HS-5 (cell line): ENCODE measurements at regions not wholly inside any gene's neighbourhood (a gene's known extent, or its start where the extent isn't known, plus 50 kb on each side); places are given as distances from the start of the nearest gene placed in this dataset.

Source experiments
- DNase-seq: peaks from one replicate; pipeline ENCODE4 v3.0.0-alpha.2; 2012; ENCODE audit warnings: low read depth

GRCh38 chr2:22734373-22735045, 650.5 kb upstream of the KLHL29 start:
- no peak for DNase-seq

DNA sequence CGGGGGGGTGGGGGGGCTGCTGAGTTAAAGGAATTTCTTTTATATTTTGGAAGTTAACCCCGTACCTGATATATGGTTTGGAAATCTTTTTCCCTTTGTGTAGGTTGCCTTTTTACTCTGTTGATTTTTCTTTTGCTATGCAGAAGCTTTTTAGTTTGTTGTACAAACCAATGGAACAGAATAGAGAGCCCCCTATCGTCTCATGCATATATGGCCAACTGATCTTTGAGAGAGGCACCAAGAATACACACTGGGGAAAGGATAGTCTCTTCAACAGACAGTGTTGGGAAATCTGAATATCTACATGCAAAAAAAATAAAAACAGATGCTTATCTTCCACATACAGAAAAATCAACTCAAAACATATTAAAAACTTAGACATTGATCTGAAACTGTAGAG, 647.8 kb upstream of the KLHL29 start:
- no peak for DNase-seq

DNA sequence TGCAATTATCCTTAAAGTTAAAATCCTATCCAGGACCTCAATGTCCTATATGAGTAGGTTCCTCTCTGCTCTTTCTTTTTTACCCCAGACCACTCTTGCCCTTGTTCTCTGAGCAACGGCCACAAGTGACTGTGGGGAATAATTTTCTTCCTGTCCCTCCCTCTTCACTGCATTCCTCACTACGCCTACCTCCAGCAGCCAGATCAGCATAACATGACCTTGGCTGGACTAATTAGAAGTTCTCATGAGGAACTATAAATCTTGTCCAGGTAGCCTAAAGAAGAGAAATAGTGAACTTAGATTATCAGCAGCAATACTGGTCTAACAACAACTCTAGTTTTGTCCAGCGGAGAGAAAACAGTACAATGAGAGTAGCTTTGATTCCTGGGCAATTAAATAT, 643.8 kb upstream of the KLHL29 start:
- no peak for DNase-seq

DNA sequence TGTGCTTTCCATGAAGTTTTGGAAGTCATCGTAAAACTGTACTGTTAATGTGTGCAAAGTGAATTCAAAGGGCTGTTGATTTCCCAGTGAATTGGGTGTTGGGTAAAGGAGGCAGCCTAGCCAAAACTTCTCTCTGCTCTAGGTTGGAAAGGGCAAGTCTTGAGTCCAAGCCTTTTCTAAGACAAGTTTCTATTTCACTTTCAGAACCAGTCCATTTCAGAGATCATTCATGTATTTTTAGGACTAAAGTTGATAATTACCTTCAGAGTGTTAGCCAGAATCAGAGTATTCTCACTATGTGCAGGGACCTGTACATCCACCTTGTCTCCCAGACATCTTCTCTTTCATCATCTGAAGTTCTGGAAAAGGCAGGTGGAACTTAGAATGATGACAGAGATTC, 636.1 kb upstream of the KLHL29 start:
- no peak for DNase-seq

DNA sequence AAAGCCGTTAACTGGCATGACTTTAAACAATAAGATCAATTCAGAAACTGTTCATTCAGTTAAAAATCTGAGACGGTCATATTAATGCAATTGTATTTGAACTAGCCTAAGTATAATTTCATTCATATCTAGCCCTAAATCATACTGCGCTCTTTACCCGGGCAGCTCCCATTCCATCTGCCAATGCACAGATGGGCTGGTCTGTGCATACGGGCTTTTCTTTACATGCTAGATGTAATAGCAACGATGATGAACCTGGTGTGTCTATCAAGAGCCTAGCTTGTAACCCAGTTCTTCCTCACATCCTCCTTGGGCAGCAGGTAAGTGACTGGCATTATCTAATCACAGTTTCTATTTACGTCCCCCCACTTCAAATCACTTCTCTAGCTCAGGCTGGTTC, 631.5 kb upstream of the KLHL29 start:
- no peak for DNase-seq

GRCh38 chr2:22756276-22757043, 628.5 kb upstream of the KLHL29 start:
- no peak for DNase-seq

- DNase-seq, result no peak
These were observed 615.5 kb upstream of the KLHL29 start for GRCh38 chr2:22769497-22769896.

GRCh38 chr2:22784566-22784965, 600.4 kb upstream of the KLHL29 start:
- DNase-seq, result no peak

DNA sequence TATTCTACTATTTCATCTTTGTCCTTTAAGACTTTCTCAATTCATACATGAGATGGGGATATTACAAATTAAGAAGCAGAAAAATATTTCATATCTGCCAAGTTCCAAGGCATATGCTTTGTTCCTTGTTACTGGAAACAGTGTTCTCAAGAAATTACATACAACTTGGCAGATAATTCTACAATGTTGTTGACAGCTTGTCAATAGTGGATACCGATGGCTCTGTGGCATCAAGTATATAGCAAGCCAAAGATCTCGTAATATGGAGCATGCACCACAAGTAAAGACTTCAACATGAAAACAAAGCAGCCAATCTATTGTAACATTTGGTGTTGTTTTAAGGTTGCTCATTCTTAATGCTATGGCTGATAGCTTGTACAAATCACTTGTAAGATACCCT, 598.2 kb upstream of the KLHL29 start:
- no peak for DNase-seq

GRCh38 chr2:22787745-22788144, 597.2 kb upstream of the KLHL29 start:
- no peak for DNase-seq

GRCh38 chr2:22788749-22789327, 596.1 kb upstream of the KLHL29 start:
- no peak for DNase-seq

DNA sequence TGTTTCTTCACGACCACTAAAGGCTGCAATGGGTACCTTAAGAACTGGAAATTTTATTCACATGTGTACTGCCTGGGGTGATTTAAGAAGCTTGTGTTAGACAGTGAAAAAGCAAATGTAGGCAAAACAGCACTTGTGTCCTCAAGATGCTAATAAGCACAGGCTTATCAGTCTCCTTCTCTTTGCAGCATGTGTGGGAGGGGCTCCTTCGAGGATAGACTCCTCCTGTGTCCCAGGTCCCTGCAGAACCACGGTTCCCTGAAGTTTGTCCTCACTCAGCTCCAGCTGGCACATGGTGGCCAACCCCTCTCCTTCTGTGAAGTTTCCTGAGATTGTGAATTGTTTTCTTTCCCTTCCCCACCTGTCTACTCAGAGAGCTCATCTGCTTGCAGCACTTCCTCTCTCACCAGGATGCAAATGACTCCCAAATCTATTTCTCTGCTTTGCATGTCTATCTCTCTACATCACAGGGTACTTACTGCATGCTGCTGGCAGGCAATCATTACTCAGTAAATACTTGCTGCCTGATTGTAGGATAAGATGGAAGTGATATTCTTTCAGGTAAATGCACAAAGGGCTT, 589.6 kb upstream of the KLHL29 start:
- no peak for DNase-seq

- no peak for DNase-seq
These were observed 586.6 kb upstream of the KLHL29 start for GRCh38 chr2:22798386-22798785.

- no peak for DNase-seq
These were observed 584.6 kb upstream of the KLHL29 start for GRCh38 chr2:22800412-22800811.

GRCh38 chr2:22801071-22801470, 583.9 kb upstream of the KLHL29 start:
- DNase-seq, result no peak

GRCh38 chr2:22801970-22802369, 583.0 kb upstream of the KLHL29 start:
- no peak for DNase-seq

DNA sequence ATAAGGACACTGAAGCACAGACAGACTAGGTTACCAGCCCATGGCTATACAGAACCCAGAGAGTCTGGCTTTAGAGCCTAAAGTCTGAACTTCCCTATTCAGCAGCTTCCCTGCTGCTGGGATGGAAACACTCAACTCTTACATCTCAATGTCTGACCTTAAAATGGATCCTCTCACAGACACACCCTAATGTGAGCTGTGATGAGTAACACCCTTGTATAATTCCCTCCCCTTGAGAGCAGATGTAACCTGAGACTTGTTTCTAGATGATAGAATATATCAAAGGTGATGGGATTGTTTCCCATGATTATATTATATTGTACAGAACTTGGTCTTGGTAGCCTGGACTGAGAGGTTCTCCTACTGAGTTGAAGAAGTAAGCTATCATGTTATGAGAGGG, 577.1 kb upstream of the KLHL29 start:
- DNase-seq, result no peak

DNA sequence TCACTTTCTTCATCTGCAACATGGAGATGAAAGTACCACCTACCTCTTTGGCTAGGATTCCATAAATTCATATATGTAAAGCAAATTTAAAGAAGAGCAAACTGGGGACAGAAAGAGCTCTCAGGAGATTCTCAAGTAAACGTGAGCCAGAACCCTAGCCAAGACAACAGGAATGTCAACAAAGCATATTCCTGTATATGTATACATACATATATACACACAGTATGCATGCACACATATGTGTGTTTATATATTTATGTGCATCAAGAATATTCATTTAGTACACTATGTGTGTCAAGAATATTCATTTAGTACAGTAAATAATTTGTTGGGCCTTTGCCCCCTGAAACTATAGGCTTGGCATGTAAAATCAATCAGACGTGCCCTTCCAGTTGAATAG, 574.4 kb upstream of the KLHL29 start:
- no peak for DNase-seq

DNA sequence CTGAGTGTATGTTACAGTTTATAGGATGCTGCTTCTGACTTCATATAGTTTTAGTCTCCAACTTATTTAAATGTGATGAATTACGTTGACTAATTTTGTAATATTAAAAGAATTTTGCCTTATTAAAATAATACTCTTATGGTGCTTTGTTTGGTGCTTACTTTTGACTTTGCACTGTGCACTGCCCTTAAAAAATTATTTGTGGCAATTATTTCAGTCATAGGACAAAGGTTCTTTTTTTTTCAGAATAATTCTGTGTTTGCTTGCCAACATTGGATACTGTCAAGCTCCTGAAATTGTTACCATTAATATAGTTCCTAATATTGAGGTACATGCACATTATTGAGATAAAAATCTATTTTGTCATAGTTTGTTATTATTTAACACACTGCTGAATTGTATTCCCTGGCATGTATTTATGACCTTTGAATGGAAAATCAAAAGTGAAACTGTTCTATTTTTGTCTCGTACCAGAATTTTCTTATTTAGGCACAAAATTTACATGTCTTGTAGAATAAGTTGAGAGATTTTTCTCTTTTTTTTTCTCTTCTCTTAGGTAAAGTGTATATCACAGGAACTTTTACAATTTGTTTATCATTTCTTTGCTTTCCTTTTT, 572.8 kb upstream of the KLHL29 start:
- DNase-seq, result no peak

DNA sequence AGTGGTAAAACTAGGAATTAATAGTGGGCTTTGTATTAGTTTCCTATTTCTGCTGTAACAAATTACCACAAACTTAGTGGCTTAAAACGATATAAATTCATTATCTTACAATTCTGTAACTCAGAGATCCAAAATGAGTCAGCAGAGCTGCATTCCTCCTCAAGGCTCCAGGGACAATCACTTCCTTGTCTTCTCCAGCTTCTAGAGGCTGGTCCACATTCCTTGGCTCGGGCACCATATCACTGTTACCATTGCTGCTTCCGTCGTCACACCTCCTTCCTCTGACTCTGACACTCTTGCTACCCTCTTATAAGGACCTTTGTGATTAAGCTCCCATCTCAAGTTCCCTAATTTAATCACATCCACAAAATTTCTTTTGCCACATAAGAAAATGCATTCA, 567.8 kb upstream of the KLHL29 start:
- DNase-seq, result peak; percentile 2

DNA sequence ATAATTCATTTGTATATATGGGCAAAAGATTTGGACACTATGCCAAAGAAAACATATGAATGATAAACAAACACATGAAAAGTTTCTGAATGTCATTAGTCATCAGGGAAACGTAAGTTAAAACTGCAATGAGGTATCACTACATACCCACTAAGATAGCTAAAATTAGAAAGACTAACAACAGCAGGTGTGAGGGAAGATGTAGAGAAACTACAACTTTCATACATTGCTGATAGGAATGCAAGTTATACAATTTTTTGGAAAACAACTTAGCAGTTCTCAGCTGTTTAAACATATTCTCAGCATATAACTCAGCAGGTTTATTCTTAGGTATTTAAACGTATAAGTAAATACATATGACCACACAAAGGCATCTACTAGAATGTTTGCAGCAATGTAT, 563.5 kb upstream of the KLHL29 start:
- DNase-seq, result no peak

DNA sequence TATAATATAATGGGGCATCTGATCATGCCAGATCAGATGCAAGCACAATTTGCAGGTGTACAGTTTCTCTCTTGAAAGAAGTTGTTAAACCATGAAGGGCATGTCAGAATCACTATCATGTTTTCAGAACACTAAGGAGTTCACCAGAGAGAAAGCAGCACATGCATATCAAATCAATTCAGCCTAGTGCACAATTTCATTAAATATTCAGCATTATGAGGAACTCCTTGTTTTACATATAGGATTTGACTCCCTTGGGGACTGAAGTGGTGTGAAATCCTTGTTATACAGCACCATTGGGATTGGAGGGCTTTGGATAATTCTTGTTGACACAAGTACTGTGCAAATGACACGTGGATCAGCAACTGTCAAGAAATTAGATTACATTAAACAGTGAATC, 562.1 kb upstream of the KLHL29 start:
- no peak for DNase-seq

DNA sequence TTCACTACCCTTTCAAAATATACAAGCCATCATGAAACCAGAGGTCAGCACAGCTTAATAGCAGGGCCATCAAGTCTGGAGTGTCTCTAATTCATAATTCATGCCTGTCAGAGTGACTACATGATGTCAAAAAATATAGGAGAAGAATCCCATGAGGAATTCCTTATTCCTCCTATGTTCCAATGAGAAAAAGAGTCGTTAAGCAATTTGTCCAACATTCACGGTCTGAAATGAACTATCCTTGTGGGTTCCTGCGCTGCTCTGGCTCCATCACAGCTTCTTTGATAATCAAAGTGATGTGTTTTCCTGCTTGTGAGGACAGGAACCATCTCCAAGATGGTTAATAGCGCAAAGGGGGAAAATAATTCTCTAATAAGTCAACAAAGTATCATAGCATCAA, 560.4 kb upstream of the KLHL29 start:
- no peak for DNase-seq
